PC-9 (cell line): ENCODE measurements at regions not wholly inside any gene's neighbourhood (a gene's known extent, or its start where the extent isn't known, plus 50 kb on each side); places are given as distances from the start of the nearest gene placed in this dataset.

Experiments
- CTCF ChIP-seq: fragments of 200-600 bp; sonication (generic); conservative IDR thresholded peaks from 2 replicates; pipeline ENCODE4 v1.6.1; 2017; ENCODE audit warnings: mixed run types, antibody characterized with exemption, mild to moderate bottlenecking, moderate library complexity
- EZH2 ChIP-seq: fragments of 200-600 bp; sonication (generic); IDR thresholded peaks from 2 replicates; pipeline ENCODE4 v1.8.0; 2017; ENCODE audit warnings: antibody characterized with exemption, low read depth

- TF ChIP-seq CTCF (no peak), EZH2 (no peak)
Measured at GRCh38 chr4:147370473-147370872, 110.4 kb upstream of the EDNRA start.
